Keratinocyte (primary cell): ENCODE measurements at regions not wholly inside any gene's neighbourhood (a gene's known extent, or its start where the extent isn't known, plus 50 kb on each side); places are given as distances from the start of the nearest gene placed in this dataset.

Experiments used
- DNase-seq: peaks from one replicate; pipeline ENCODE4 v3.0.0-alpha.2; 2011; ENCODE audit warnings: low read depth, missing footprints, low spot score
- FAIRE-seq: peaks from 2 replicates; lab custom pipeline; 2011; peaks lifted over from hg19 to GRCh38; lab: Jason Lieb, UNC
- H2AFZ ChIP-seq: 2 replicates; pipeline ENCODE4 v1.6.0; 2012; ENCODE audit warnings: low read length, control low read depth, inconsistent platforms; ENCODE audit not compliant: control insufficient read depth
- H3K27ac ChIP-seq: 2 replicates; pipeline ENCODE4 v1.5.1; 2011; ENCODE audit warnings: low read length; ENCODE audit not compliant: control insufficient read depth, insufficient read depth
- H3K27me3 ChIP-seq: 3 replicates; pipeline ENCODE4 v1.6.0; 2011; ENCODE audit warnings: low read length; ENCODE audit not compliant: control insufficient read depth, insufficient read depth; ENCODE audit errors: extremely low read depth
- H3K36me3 ChIP-seq, 2 experiments: 2 replicates in 1 of 2; 3 replicates in 1 of 2; pipeline ENCODE4 v1.5.1; 2011; ENCODE audit warnings: low read length in 2 of 2, mild to moderate bottlenecking in 1 of 2; ENCODE audit not compliant: control insufficient read depth in 2 of 2, insufficient read depth in 2 of 2; ENCODE audit errors: extremely low read depth in 1 of 2
- H3K4me1 ChIP-seq: 3 replicates; pipeline ENCODE4 v1.5.1; 2011; ENCODE audit warnings: low read length; ENCODE audit not compliant: control insufficient read depth, insufficient read depth; ENCODE audit errors: extremely low read depth
- H3K4me2 ChIP-seq: 3 replicates; pipeline ENCODE4 v1.6.0; 2011; ENCODE audit warnings: low read depth, low read length; ENCODE audit not compliant: control insufficient read depth, insufficient read depth; ENCODE audit errors: extremely low read depth
- H3K4me3 ChIP-seq, 3 experiments: fragments of 200-600 bp in 1 of 3; sonication (generic) in 1 of 3; 2 replicates in 2 of 3; 3 replicates in 1 of 3; pipeline ENCODE4 v1.5.1; 2011 to 2016; ENCODE audit warnings: low read length in 3 of 3, mild to moderate bottlenecking in 3 of 3, control low read depth in 2 of 3, inconsistent platforms in 1 of 3, low read depth in 1 of 3, mixed read lengths in 1 of 3, mixed run types in 1 of 3, moderate library complexity in 1 of 3; ENCODE audit not compliant: control insufficient read depth in 2 of 3, insufficient read depth in 2 of 3; ENCODE audit errors: extremely low read depth in 1 of 3
- H3K79me2 ChIP-seq: 2 replicates; pipeline ENCODE4 v1.6.0; 2012; ENCODE audit warnings: low read length; ENCODE audit not compliant: control insufficient read depth, insufficient read depth
- H3K9ac ChIP-seq: 3 replicates; pipeline ENCODE4 v1.6.0; 2011; ENCODE audit warnings: low read length; ENCODE audit not compliant: control insufficient read depth, insufficient read depth; ENCODE audit errors: extremely low read depth
- H3K9me1 ChIP-seq: 3 replicates; pipeline ENCODE4 v1.6.0; 2011; ENCODE audit warnings: low read length; ENCODE audit not compliant: control insufficient read depth, insufficient read depth; ENCODE audit errors: extremely low read depth
- H3K9me3 ChIP-seq: 2 replicates; pipeline ENCODE4 v1.5.1; 2012; ENCODE audit warnings: low read depth, low read length; ENCODE audit not compliant: control insufficient read depth
- H4K20me1 ChIP-seq: 3 replicates; pipeline ENCODE4 v1.6.0; 2011; ENCODE audit warnings: low read length; ENCODE audit not compliant: control insufficient read depth, insufficient read depth; ENCODE audit errors: extremely low read depth
- CTCF ChIP-seq, 3 experiments: IDR thresholded peaks in 1 of 3; conservative IDR thresholded peaks in 1 of 3; optimal IDR thresholded peaks in 1 of 3; 2 replicates in 2 of 3; 3 replicates in 1 of 3; pipeline versions ENCODE3 to v1.5.1; 2011; ENCODE audit warnings: low read length in 3 of 3, mild to moderate bottlenecking in 3 of 3, moderate library complexity in 2 of 3, control low read depth in 1 of 3, inconsistent platforms in 1 of 3; ENCODE audit not compliant: insufficient read depth in 2 of 3; ENCODE audit errors: extremely low read depth in 1 of 3
- EZH2 ChIP-seq: IDR thresholded peaks from one replicate; pipeline ENCODE4 v1.6.1; 2012; ENCODE audit warnings: inconsistent platforms, mild to moderate bottlenecking, low read length, moderate library complexity
- dilution Hi-C: fragments of 300-500 bp; cut with MboI; formaldehyde crosslinking; loops from one replicate; pipeline ENCODE4 v1.7.0; 2020; ENCODE audit warnings: low sequenced_read_pairs; ENCODE audit not compliant: extremely low pct_ligation_motif_present

- Histone ChIP-seq H3K9ac (peak overlapping the region; percentile 35), H4K20me1 (no peaks in the 10 kb centered on the region), H3K79me2 (no peaks in the 10 kb centered on the region), H3K36me3 (no peaks in the 10 kb centered on the region), H3K9me3 (no peaks in the 10 kb centered on the region), H3K4me2 (peak overlapping the region; percentile 78), H3K27me3 (no peaks in the 10 kb centered on the region), H3K9me1 (no peaks in the 10 kb centered on the region), H3K27ac (peak overlapping the region; percentile 62), H3K4me1 (peaks cover 33% of the 10 kb centered on the region), H3K4me3 (peak overlapping the region in 2 of 3 experiments; percentile 21 to 49), H2AFZ (no peak overlapping the region)
- dilution Hi-C loops, result no loop called here
- no peak for FAIRE-seq
- DNase-seq, result peak; percentile 50
- TF ChIP-seq EZH2 (no peak), CTCF (optimal IDR thresholded peaks at IDR 0.05 in 1 of 3, IDR thresholded peaks at IDR 0.05 in 1 of 3, conservative IDR thresholded peaks at IDR 0.05 in 1 of 3; ENCODE audit: extremely low read depth in 1 of 3, insufficient read depth in 2 of 3, low read length in 3 of 3) (no peak)
Observed at GRCh38 chr1:8133657-8134430, 107.7 kb upstream of the ERRFI1 start.

- no peaks in the 10 kb centered on the region for H3K36me3 ChIP-seq
- DNase-seq, result no peak
- H3K9me1 ChIP-seq, result no peaks in the 10 kb centered on the region
- H3K9ac ChIP-seq, result no peak overlapping the region
- peak overlapping the region in 1 of 3 experiments; percentile 21 for H3K4me3 ChIP-seq
- H3K9me3 ChIP-seq, result no peaks in the 10 kb centered on the region
- no peaks in the 10 kb centered on the region for H3K27me3 ChIP-seq
- peaks cover 31% of the 10 kb centered on the region for H3K4me1 ChIP-seq
- H2AFZ ChIP-seq, result no peak overlapping the region
- TF ChIP-seq CTCF (optimal IDR thresholded peaks at IDR 0.05 in 1 of 3, IDR thresholded peaks at IDR 0.05 in 1 of 3, conservative IDR thresholded peaks at IDR 0.05 in 1 of 3; ENCODE audit: extremely low read depth in 1 of 3, insufficient read depth in 2 of 3, low read length in 3 of 3) (no peak), EZH2 (no peak)
- H3K27ac ChIP-seq, result peak overlapping the region; percentile 62
- H3K79me2 ChIP-seq, result no peaks in the 10 kb centered on the region
- dilution Hi-C loops, result no loop called here
- no peak for FAIRE-seq
- H4K20me1 ChIP-seq, result no peaks in the 10 kb centered on the region
- peak overlapping the region; percentile 78 for H3K4me2 ChIP-seq
Observed at GRCh38 chr1:8133190-8133589, 107.1 kb upstream of the ERRFI1 start.
